ENCODE measurements at regions not wholly inside any gene's neighbourhood (a gene's known extent, or its start where the extent isn't known, plus 50 kb on each side); places are given as distances from the start of the nearest gene placed in this dataset.

DNA sequence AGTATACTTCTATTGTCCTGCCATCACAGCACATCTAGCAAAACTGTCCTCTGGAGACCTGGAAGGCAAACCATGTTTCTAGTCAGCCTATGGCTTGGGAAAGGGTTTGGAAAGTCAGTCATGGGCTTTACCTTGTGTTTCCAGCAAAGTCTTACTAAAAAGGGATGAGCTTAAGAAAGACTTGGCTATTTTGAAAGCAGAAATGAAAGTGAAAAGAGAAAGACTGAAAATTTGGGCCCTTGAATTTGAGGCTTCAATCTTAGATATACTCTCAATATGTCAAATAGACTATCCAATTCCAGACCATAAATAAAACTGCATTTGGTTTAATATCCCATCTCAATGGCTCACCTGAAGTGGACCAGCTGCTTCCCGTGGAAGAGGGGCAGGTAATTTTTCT lies 127.9 kb downstream of the ZNF330 start:
- TF ChIP-seq EZH2 (IDR thresholded peaks at IDR 0.05; ENCODE audit: low read depth) = no peak
- TF ChIP-seq, protein P1, sequence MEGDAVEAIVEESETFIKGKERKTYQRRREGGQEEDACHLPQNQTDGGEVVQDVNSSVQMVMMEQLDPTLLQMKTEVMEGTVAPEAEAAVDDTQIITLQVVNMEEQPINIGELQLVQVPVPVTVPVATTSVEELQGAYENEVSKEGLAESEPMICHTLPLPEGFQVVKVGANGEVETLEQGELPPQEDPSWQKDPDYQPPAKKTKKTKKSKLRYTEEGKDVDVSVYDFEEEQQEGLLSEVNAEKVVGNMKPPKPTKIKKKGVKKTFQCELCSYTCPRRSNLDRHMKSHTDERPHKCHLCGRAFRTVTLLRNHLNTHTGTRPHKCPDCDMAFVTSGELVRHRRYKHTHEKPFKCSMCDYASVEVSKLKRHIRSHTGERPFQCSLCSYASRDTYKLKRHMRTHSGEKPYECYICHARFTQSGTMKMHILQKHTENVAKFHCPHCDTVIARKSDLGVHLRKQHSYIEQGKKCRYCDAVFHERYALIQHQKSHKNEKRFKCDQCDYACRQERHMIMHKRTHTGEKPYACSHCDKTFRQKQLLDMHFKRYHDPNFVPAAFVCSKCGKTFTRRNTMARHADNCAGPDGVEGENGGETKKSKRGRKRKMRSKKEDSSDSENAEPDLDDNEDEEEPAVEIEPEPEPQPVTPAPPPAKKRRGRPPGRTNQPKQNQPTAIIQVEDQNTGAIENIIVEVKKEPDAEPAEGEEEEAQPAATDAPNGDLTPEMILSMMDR (conservative IDR thresholded peaks at IDR 0.05) = no peak
